Tibial nerve (tissue), 3 donors: ENCODE measurements at regions not wholly inside any gene's neighbourhood (a gene's known extent, or its start where the extent isn't known, plus 50 kb on each side); places are given as distances from the start of the nearest gene placed in this dataset.

Experiments used
- EP300 ChIP-seq, 2 donors: sonication (generic); formaldehyde crosslinking; IDR thresholded peaks; one replicate each; pipeline ENCODE4 v1.6.1; 2017; ENCODE audit warnings: antibody characterized with exemption in 2 of 2, mild to moderate bottlenecking in 1 of 2
- POLR2A ChIP-seq, 2 donors: fragments of 450-650 bp; IDR thresholded peaks; one replicate each; pipeline ENCODE4 v1.6.1; 2017; ENCODE audit warnings: antibody characterized with exemption in 2 of 2, mild to moderate bottlenecking in 2 of 2, moderate library complexity in 2 of 2

DNA sequence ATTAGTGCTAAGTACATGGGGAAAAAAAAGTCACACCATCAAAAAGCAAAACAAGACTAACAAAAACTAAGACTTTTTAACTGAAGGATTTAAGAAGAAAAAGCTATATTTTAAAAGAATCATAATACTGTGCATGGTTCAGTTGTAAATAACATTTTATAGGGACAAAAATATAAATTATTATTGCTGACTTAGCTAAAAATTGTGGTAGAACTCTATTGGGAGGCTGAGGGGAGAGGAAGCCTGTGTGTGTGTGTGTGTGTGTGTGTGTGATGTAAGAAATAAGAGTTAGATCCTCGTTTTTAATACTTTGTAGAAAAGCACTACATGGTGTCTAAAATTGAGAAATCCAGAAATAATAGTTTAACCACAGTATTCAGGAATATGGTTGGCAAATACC, 1950.9 kb upstream of the TENM3 start:
- no peak for TF ChIP-seq EP300 (IDR thresholded peaks at IDR 0.05)
- TF ChIP-seq POLR2A (IDR thresholded peaks at IDR 0.05) = no peak
